PFSK-1 (cell line): ENCODE measurements at regions not wholly inside any gene's neighbourhood (a gene's known extent, or its start where the extent isn't known, plus 50 kb on each side); places are given as distances from the start of the nearest gene placed in this dataset.

Experiments used
- FOXP2 ChIP-seq: optimal IDR thresholded peaks from 2 replicates; pipeline ENCODE3; 2011; ENCODE audit warnings: borderline replicate concordance, control low read depth, inconsistent platforms; ENCODE audit not compliant: insufficient read depth; ENCODE audit errors: extremely low read length, extremely low read depth
- POLR2AphosphoS5 ChIP-seq: IDR thresholded peaks from 2 replicates; pipeline ENCODE4 v1.6.1; 2012; ENCODE audit warnings: low read depth, mild to moderate bottlenecking, control low read depth, low read length, moderate library complexity
- SIN3A ChIP-seq: IDR thresholded peaks from 2 replicates; pipeline ENCODE4 v1.6.1; 2012; ENCODE audit warnings: mild to moderate bottlenecking, low read length, moderate library complexity, borderline replicate concordance; ENCODE audit not compliant: insufficient read depth
- TAF1 ChIP-seq: IDR thresholded peaks from 2 replicates; pipeline ENCODE4 v1.6.1; 2012; ENCODE audit warnings: low read length, control low read depth, borderline replicate concordance; ENCODE audit not compliant: insufficient read depth
- TF ChIP-seq, protein P1 (sequence below), 2 experiments: IDR thresholded peaks; 2 replicates each; pipeline versions ENCODE4 v1.6.1 to v1.8.0; 2011 to 2012; ENCODE audit warnings: low read depth in 2 of 2, low read length in 2 of 2, control low read depth in 1 of 2, inconsistent platforms in 1 of 2, mild to moderate bottlenecking in 1 of 2, moderate library complexity in 1 of 2; ENCODE audit not compliant: insufficient read depth in 1 of 2

DNA sequence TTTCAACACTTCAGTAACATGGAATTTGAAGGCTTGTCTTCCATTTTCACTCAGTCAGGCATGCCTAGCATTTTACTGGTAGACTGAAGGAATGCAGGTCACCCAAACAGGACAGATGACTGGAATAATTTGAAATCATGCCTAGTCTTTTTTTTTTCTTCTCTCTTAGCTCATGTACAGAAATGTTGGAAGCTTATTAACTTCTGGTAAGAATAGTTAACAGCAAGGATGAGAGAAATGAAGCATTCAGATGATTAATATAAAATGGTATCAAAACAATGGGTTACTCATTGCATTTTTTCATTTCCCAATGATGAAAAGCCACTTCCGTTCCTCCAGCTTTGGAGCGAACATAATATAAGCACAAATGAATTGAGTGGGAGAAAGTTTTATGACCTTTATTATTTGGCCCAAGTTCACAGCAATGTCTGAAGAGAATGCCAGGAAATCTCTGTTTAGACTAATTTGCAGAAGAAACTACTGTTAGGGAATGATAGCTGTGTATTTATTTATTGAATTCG, 431.6 kb upstream of the RASGRP1 start:
- TF ChIP-seq, protein P1, sequence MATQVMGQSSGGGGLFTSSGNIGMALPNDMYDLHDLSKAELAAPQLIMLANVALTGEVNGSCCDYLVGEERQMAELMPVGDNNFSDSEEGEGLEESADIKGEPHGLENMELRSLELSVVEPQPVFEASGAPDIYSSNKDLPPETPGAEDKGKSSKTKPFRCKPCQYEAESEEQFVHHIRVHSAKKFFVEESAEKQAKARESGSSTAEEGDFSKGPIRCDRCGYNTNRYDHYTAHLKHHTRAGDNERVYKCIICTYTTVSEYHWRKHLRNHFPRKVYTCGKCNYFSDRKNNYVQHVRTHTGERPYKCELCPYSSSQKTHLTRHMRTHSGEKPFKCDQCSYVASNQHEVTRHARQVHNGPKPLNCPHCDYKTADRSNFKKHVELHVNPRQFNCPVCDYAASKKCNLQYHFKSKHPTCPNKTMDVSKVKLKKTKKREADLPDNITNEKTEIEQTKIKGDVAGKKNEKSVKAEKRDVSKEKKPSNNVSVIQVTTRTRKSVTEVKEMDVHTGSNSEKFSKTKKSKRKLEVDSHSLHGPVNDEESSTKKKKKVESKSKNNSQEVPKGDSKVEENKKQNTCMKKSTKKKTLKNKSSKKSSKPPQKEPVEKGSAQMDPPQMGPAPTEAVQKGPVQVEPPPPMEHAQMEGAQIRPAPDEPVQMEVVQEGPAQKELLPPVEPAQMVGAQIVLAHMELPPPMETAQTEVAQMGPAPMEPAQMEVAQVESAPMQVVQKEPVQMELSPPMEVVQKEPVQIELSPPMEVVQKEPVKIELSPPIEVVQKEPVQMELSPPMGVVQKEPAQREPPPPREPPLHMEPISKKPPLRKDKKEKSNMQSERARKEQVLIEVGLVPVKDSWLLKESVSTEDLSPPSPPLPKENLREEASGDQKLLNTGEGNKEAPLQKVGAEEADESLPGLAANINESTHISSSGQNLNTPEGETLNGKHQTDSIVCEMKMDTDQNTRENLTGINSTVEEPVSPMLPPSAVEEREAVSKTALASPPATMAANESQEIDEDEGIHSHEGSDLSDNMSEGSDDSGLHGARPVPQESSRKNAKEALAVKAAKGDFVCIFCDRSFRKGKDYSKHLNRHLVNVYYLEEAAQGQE (IDR thresholded peaks at IDR 0.05; ENCODE audit: insufficient read depth in 1 of 2, low read depth in 2 of 2, low read length in 2 of 2): no peak
- TF ChIP-seq FOXP2 (no peak), SIN3A (no peak), POLR2AphosphoS5 (no peak), TAF1 (no peak)

DNA sequence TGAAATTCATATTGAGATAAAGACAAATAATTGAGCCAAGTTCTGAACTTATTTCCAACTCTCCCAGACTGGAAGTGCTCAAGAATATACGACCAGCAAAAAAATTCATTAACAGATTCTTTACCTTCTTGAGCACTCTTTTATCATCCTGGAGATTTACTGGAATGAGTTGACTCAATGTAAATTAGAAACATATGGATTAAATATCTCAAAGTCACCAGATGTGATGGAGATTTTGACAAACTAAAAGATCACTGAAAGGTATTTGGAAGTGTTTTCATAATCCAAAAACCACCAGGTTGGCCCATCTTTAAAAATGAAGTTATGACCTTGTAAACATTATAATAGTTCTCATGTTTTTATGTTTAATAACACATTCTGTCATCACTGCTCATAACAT, 433.2 kb upstream of the RASGRP1 start:
- no peak for TF ChIP-seq TAF1
- TF ChIP-seq, protein P1 (IDR thresholded peaks at IDR 0.05; ENCODE audit: insufficient read depth in 1 of 2, low read depth in 2 of 2, low read length in 2 of 2): no peak
- no peak for TF ChIP-seq SIN3A
- no peak for TF ChIP-seq POLR2AphosphoS5

DNA sequence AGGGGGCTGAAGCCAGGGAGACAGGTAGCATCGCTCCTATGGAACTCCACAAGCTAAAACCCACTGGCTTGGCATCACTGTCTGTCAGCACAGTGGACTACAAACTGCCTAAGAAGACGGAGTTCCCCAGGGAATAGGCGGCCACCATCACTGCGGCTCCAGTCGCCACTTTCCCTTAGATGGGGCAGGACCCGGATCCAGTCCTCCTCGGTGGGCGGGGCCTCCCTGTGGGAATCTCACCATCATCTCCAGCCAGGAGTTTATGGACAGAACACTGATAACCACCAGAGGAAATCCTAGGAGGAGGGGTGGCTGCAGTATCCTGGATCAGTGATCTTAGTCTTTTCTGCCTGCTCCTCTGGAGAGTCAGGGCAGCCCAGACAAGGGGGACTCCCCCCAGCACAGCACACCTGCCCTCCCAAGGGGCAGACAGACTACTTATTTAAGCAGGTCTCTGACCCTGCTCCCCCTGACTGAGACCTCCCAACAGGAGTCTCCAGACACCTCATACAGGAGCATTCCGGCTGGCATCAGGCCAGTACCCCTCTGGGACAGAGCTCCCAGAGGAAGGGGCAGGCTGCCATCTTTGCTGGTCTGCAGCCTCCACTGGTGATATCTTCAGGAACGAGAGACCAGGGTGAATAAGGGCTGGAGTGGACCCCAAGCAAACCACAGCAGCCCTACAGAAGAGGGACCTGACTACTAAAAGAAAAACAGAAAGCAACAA, 435.6 kb upstream of the RASGRP1 start:
- TF ChIP-seq SIN3A (no peak), POLR2AphosphoS5 (no peak)

DNA sequence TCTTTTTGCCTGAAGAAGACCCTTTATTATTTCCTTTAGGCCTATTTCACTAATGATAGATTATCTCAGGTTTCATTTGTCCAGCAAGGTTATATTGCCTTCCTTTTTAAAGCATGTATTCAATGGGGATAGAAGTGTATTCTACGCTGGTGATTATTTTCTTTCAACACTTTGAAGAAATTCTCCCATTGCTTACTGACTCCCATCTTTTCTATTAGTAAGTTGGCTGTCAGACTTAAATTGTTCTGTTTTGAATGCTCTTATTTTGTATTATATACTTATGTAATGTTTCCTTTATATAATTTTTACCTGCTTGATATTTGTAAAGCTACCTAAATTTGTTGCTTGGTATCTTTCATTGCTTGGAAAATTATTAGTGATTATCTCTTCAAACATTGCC, 445.1 kb upstream of the RASGRP1 start:
- TF ChIP-seq TAF1 (no peak), FOXP2 (no peak), POLR2AphosphoS5 (no peak), SIN3A (no peak)
- TF ChIP-seq, protein P1 (IDR thresholded peaks at IDR 0.05; ENCODE audit: insufficient read depth in 1 of 2, low read depth in 2 of 2, low read length in 2 of 2): no peak

DNA sequence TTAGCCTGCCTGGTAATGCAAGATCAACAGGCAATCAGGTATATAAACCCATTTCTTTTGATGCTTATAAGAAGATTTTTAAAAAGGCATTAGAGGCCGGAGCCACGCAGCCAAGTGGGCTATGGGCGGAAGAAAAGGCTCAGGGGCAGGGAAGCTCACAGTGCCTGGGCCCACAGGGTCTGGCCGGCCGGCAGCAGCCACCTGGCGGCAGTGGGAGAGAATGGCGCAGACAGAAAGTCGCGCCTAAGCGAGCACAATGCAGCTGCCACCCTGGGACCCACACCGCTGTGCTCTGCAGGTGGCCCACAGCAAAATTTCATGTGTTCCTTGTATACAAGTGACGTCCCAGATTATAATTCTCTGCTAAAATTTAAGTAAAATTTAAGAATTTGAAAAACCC, 448.6 kb upstream of the RASGRP1 start:
- no peak for TF ChIP-seq POLR2AphosphoS5

DNA sequence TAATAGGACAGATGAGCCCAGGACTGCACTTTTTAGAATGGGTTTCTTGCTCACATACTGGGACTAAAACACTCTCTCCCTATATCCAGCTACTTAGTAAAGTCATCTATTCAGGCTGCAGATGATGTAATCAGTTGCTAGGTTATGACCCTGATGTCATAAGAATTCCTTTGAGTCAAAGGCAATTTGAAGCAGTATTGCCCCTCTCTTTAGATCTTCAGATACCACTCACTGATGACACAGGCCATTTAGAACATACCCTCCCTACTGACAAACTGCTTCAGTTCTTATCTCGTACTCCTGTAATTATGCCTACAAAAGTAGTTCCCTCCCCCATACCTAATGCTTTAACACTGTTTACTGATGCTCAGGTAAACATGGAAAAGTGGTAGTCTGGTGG, 450.1 kb upstream of the RASGRP1 start:
- no peak for TF ChIP-seq FOXP2
- no peak for TF ChIP-seq SIN3A
- TF ChIP-seq POLR2AphosphoS5: no peak

DNA sequence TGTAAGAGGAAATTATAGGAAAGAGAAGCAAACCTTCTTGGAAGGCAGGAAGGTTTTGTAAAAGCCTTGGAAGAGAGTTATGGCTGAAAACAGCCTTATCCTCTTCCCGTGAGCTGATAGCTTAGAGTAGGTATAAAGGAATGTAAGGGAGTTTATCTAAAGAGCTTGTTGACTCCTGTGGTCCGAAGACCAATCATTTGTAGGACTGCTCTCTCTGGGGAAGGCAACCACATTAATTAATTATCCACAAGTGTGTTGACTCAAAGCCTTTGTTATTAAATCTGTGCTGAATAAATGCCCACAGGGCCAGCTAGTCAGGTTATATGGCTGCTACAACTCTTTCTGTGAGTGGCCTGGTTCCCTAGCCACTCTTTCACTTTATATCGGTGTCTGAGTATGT, 452.1 kb upstream of the RASGRP1 start:
- TF ChIP-seq TAF1 (no peak), POLR2AphosphoS5 (no peak), FOXP2 (no peak)
- TF ChIP-seq, protein P1 (IDR thresholded peaks at IDR 0.05; ENCODE audit: insufficient read depth in 1 of 2, low read depth in 2 of 2, low read length in 2 of 2): no peak
